SKM-1 (cell line): ENCODE measurements at regions not wholly inside any gene's neighbourhood (a gene's known extent, or its start where the extent isn't known, plus 50 kb on each side); places are given as distances from the start of the nearest gene placed in this dataset.

Experiments
- DNase-seq: peaks from one replicate; lab custom pipeline; 2025; ENCODE audit not compliant: unreplicated experiment; lab: John Stamatoyannopoulos, UW

- DNase-seq = no peak
These were observed 254.7 kb downstream of the ATG4C start for GRCh38 chr1:63038586-63038985.

GRCh38 chr1:63041660-63042059 is 257.7 kb downstream of the ATG4C start:
- no peak for DNase-seq

DNA sequence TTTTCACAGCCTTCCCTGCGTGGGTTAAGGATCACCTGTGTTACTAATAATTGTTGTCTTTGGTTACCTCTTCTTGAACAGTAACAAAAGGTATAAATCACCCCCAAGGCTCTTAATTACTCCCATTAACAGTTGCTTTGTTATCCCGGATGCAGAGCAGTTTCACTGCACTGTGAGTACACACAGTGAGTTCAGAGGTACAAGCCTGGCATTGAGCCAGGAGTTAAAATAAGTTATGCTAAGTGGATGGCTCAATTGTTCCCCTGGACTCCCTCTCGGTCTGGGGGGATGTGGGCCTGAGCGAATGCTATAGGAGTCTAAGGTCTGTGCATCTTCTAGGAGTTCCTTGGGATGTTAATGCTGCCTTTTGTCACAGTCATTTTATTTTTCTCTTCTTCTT is 258.3 kb downstream of the ATG4C start:
- no peak for DNase-seq

GRCh38 chr1:63046539-63046938 is 262.6 kb downstream of the ATG4C start:
- DNase-seq = no peak

- no peak for DNase-seq
These were observed 265.2 kb downstream of the ATG4C start for GRCh38 chr1:63049135-63049534.

GRCh38 chr1:63051356-63051755 is 267.4 kb downstream of the ATG4C start:
- DNase-seq = no peak

GRCh38 chr1:63051886-63052285 is 268.0 kb downstream of the ATG4C start:
- no peak for DNase-seq

- no peak for DNase-seq
These were observed 268.2 kb upstream of the FOXD3 start for GRCh38 chr1:63054184-63054583.

DNA sequence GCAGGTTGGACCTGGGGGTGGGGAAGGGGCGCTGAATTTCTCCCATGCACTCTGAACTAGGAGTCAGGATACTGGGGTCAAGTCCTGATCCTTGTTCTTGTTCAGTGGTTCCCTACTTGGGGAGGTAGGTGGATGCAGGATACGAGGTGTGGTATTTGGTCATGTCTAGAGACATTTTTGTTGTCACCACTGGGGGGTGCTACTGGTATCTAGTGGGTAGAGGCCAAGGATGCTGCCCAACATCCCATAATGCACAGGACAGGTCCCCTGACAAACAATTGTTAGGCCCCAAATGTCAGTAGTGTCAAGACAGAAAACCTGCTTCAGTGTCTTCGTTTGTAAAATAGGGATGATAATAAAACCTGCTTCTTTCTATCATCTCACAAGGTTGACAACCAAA is 259.0 kb upstream of the FOXD3 start:
- no peak for DNase-seq

DNA sequence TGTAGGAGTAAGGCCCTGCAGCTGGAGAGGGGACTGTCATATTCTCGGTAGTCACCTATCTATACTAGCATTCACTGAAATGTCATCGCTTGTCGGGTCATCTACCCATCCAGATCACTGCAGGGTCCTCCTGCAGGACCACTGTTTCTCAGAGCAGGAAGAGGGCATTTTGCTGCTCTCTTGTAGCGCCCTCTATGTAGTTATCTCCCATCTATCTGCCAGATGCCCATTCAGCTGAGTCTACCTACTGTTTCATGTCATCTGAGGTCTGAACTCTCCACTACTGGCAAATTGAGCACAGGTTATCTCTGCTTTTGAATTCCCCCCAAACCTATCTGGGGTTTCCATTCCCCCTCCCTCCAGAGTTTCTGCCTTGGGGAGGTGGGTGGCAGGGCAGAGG is 258.2 kb upstream of the FOXD3 start:
- no peak for DNase-seq

DNA sequence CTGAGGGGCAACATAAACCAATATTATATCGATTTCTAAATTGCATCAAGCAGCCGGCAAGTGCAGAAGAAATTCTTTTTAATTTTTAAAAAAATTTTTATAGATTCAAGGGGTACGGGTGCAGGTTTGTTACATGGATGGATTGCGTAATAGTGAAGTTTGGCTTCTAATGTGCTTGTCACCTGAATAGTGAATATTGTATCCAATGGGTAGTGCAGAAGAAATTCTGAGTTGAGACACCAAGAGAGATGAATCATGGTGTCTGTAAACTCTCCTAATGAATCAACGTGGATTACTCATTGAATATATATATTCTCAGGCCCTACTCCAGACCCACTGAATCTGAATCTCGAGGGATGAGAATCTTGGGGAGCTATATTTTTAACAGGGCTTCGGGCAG is 253.7 kb upstream of the FOXD3 start:
- no peak for DNase-seq

DNA sequence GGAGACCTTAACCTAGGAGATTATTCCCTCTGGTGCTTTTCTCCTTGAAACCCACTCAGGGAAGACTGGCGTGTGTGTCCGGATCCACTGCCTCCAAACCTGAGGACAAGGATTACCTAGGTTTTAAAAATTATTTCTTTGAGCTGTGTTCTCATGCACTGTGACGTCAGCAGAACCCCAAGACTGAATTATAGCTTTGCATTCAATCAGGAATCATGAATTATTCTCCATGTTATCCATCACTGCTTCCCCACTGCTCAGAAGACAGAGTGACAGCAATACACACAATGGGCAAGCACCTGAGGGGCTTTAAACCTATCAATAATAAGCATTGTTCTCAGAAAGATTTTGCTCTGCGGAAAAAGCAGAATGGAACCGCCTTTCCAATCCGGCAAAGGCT is 253.2 kb upstream of the FOXD3 start:
- no peak for DNase-seq

- DNase-seq = no peak
These were observed 248.8 kb upstream of the FOXD3 start for GRCh38 chr1:63073309-63074306.

- no peak for DNase-seq
These were observed 248.0 kb upstream of the FOXD3 start for GRCh38 chr1:63074321-63074720.

DNA sequence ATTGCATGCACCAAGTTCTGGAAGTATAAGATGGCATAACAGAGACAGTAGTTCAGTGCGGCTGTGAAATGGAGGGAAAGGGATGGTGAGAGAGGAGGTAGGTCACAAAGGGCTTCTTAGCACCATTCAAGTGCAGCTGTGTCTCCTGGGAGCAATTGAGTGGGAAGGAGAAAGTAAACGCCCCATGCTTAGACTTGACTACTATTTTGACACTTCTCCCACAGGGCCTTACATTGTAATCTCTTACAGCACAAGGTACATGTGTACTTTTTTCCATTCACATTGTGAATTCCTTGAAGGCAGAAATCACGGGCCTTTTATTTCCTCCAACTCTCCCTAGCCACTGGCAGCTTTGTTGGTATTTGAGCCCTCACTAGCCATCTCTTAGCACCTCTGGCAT is 239.6 kb upstream of the FOXD3 start:
- no peak for DNase-seq

- no peak for DNase-seq
These were observed 234.4 kb upstream of the FOXD3 start for GRCh38 chr1:63087966-63088365.

DNA sequence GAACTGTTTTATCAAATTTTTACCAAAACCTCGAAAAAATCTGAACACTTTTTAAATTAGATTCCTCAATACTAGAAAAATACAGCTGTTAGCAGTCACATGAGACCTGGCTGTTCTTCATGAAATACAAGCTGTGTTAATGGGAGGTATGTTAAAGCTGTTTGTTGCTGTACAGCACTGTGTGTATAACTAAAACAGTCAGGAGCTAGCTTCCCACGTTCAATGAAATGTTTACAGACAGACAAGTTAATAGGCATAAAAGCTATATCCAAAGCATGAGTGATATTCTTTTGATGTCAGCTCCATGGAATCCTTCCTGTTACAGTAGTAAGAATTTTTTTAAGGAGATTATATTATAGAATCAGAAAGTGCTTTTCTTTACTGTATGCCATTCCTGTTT is 223.2 kb upstream of the FOXD3 start:
- DNase-seq = no peak

- no peak for DNase-seq
These were observed 221.0 kb upstream of the FOXD3 start for GRCh38 chr1:63101336-63101735.

DNA sequence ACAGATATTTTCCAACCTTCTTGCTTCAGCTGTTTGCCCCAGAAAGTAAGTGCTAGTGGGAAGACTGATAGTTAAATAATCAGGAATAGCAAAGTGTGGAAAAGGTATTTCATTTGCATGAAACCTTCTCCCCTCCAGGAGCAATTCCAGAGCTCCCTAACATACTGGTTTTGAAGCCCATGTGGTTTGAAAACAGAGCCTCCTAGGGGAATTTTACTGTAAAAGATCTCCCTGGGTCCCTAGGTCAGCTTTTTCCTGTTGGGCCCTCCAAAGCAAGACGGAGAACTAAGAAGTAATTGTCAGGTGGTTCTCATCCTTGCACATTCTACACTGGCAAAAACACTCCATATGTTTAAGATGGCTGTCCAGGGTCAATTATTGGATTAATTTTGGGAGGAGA is 218.7 kb upstream of the FOXD3 start:
- DNase-seq = no peak

DNA sequence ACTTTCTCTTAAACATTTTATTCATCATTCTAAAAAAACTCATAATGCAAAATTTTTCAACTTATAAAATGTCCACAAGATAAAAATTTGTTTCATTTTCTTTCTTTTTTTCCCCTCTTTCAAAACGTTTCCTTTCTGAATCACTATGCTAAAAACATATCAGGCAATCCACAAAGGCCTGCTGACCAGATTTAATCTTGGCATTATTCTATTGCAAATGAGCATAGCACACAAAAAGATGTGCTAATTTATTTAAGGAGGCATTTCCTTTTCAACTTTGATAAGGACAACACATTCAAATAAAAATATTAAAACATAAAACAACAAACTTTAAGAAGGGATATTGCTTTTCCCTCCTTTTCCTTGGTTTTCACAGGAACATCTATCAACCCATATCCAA is 215.3 kb upstream of the FOXD3 start:
- no peak for DNase-seq

GRCh38 chr1:63108206-63108605 is 214.2 kb upstream of the FOXD3 start:
- no peak for DNase-seq

DNA sequence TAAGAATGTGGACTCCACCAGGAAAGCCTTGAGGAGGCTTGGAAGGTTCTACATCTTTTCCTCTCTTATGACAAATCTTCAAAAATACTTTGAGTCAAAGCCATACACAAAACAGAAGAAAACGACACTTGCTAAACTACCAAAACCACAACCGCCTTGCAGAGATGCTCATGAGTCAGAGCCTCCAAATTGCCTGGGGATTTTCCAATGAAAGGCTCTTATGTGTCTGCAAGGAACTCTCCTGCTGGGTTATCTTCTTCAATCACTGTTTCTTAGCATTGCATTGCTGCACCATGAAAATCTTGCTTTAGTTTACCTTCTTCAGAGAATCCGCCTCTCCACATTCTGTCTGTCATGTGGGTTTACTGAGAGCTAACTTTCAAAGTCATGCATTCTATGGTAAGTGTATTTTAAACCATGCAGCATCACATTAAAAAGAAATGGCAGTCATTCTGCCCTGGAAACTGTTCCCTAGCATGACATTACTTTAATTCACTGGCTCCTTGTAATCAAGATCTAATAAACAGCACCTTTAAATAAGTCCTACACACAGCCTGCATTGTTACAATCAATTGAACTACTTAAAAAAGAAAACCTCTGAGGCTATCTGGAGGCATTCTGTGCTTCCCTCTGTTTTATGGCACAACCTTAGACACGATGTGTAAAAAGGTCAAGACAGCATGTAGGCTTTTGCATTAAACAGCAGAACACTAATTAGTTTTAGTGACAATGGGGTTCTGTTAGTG is 210.0 kb upstream of the FOXD3 start:
- no peak for DNase-seq
